HG03139 (cell line): ENCODE measurements at regions not wholly inside any gene's neighbourhood (a gene's known extent, or its start where the extent isn't known, plus 50 kb on each side); places are given as distances from the start of the nearest gene placed in this dataset.
A peak's percentile ranks its signal among the peaks of the same experiment; 100 is the strongest.

ENCODE experiments used
- ATAC-seq: cut with Tn5 transposase; IDR thresholded peaks from one replicate; pipeline ENCODE4 v1.9.1; 2021; ENCODE audit not compliant: unreplicated experiment

GRCh38 chr6:99867026-99867425, 127.0 kb downstream of the MCHR2 start:
- no peak for ATAC-seq

DNA sequence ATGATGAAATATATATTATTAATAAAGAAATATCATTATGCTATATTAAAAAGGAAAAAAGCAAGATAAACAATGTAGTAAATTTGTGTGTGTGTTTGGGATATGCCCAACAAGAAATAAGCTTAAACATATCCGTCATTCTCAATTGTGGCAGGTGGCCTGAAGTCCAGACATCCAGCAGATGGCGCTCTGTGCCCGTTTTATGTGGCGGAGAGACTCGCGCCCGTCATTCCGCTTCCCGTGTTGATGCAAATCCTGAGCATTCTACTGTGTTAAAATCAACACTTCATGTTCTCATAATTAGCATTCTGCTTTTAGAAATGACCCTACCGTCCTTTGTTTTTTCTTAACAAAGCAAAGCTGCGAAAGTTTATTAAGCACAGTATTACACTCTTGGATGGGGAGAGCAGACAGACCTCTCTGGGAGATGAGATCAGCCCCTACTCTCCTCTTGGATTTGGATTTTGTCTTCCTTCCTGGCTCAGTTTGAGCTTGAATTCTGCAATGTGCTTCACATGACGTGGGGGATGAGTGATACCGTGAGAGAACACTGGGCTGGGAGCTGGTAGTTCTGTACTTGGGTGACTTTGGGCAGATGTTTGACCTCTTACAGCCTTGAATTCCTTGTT, 125.8 kb downstream of the MCHR2 start:
- peak; percentile 93 for ATAC-seq
